ENCODE measurements at regions not wholly inside any gene's neighbourhood (a gene's known extent, or its start where the extent isn't known, plus 50 kb on each side); places are given as distances from the start of the nearest gene placed in this dataset.

DNA sequence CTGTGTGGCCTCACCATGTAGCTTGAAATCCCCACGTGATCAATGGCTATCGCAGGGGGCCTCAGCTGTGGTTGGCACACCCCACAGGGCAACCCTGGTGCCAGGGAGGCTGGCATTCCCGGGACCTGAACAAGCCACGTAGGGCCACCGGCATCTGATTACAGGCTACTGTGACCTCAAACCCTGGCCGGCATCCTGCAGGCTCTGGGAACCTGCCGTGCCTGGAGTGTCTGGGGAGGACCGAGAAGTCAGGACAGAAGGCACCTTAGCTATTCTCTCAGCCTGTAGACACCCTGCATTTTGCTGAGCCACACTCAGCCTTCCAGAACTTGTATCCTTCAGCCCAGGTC lies 213.0 kb downstream of the GLI2 start:
- no peak for DNase-seq

DNA sequence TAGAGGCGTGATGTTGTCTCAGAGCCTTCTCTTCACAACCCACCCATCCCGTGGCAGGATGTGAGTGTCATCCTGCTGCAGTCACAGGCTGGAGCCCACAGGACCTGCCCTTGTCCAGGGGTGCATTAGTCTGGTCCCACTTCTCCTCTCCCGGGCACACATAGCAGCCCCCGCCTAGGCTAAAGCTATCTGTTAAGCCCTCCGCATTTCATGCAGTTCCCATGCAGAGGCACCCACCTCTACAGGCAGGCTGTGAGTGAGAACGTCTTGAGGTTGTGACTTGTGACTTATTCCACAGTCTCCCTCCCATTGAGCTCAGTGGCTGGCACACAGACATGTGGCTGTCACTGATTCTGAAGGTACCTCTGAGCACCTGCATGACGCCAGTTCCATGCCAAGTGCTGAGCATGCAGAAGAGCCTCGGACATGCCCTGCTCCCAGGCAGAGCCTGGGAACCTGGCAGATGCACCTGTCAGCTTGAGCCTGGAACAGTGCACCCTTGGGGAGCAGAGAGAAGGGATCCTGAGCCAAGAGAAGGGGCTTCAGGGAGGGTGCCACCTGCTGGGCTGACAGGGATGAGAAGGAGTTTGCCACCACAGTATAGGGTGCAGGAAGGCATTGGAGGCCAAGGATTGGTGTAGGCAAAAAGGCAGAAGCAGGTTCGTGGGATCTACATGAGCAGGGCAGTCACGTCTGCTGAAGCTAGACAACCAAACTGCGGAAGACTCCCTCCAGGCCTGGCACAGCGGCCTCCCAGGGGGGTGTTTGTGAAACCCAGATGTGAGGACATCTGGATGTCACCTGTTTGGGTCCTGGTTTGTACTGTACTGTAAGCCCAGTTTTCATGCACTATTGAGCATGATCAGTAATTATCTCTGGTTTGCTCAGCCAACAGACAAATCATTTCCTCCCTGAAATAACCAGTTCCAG lies 213.6 kb downstream of the GLI2 start:
- no peak for DNase-seq

DNA sequence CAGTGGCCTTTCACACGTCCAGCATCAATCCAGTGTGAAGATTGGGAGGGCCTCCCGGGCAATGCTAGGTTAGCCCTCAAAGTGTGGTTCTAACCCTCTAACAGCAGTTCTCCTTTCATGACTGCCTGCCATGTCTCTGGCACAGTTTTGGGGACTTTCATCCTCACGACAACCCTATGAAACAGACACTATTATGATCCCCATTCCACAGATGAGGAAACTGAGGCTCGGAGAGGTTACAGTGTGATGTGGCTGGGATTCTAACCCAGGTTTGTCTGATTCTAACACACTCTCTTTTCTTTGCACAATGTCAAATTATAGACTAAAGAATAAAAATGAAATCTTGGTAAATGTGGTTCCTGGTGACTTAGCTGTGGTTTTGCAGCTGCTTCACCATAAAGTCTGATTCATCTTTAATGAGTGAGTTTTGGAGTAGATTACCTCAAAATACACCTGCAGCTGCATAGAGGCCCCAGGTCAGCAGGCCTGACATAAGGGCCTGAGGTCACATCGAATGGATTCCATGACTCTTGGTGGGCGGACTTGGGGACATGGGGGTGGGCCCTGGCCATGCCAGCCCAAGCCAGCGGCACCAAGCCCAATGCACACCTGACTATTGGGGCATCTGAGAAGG lies 214.4 kb downstream of the GLI2 start:
- DNase-seq, result no peak

DNA sequence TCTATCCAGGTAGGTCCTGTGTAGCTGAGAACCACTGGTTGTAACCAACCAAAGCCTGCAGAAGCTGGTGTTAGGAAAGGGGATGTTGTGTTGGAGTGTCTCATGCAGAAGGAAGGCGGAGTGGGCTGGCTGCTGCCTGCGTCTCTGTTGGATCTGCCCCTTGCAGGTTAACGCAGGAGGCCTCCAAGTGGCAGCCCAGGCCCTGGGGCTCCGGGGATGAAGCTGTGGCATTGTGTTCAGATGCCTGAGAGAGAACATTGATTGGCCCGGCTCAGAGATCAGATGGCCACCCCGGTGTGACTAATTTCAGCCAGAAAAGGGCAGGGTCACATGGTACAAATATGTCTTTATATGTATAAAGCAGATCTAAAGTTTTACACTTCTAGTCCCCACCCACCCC lies 216.0 kb downstream of the GLI2 start:
- no peak for DNase-seq

DNA sequence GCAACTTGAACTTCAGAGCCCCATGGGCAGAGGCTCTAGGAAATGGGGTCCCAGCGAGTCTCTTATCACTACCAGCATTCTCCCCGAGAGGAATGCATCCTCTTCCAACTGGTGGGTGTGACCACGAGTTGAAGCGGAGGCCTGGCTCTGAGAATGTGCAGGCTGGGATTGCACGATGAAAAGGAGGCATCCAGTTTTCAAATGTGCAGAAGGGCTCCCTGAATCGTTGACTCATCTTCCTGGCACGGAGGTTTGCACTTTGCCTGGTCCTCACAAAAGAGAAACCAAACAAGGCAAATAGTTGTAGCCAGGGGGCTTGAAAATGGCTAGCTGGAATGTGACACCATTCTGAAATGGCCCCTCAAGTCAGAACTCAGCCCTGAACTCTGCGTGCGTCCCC lies 216.7 kb downstream of the GLI2 start:
- peak in 1 of 51 donors; percentile 20 for DNase-seq

DNA sequence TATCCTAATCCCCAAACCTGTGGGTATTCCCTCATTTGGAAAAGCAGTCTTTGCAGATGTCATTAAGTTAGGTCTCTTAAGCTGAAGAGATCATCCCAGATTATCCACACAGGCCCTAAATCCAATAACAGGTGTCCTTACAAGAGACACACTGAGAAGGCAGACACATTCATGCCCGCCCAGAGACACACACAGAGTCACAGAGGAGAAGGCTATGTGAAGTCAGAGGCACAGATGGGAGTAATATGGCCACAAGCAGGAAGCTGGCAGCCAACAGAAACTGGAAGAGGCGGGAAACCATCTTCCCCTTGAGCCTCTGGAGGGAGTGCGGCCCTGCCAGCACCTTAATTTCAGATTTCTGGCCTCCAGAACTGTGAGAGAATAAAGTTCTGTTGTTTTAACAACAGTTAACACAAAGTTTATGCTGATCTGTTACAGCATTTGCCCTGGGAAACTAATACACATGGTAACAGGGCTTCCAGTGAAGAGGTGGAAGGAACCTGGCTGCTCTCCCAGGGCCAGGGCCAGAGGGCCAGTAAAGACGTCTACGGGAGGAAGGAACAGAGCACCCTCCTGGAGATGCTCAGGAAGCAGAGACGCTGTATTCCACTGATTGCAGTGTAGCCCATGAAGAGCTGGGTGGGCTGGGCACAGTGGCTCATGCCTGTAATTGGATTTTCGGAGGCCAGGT lies 217.5 kb downstream of the GLI2 start:
- no peak for DNase-seq

DNA sequence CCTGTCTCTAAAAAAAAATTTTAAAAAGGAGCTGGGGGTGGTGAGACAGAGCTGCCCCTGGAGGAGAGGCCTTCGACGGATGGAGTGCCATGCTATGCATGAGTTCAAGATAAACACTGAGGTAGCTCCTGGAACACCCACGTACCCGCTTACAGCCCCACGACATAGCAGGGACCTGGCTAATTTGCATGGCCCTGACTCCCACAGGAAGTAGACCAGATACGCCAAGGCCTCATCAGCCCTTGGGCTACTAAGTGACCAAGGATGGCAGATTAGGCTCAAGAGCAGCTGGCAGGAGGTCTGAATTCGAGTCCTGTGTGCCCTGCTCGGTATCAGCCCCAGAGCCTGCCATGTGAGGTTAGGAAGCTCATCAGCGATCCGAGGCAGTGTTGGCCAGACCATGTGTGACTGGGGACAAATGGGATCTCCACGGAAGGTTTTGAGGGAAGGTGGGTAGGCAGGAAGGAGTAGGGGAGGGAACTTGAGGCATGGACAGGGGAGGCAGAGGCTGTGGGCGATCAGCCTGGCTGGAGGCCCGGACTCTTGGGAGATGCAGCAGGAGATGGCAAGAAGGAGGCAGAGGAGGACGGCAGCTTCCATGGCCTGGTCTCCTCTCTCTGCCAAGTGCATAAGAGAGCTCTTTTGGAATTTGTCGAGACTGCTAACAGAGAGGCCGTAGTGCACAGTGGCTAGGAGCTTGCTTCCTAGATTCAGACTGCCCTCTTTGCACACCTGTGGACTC lies 218.3 kb downstream of the GLI2 start:
- peak in 1 of 51 donors; percentile 10 for DNase-seq

DNA sequence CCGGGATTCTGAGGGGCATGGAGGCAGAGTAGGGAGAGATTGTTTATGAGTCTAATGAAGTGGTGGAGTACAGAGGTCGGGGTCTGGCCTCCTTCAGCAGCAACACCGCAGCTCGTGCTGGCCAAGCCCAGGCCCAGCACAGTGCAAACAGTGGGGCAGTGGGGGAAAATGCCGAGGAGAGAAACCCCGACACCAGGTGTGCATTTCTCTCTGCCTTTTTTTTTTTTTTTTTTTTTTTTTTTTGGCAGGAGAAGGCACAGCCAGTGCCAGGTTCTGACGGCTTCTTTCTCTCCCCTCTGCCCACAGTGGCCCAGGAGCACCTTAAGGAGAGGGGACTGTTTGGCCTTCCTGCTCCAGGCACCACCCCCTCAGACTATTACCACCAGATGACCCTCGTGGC lies 219.3 kb downstream of the GLI2 start:
- no peak for DNase-seq

DNA sequence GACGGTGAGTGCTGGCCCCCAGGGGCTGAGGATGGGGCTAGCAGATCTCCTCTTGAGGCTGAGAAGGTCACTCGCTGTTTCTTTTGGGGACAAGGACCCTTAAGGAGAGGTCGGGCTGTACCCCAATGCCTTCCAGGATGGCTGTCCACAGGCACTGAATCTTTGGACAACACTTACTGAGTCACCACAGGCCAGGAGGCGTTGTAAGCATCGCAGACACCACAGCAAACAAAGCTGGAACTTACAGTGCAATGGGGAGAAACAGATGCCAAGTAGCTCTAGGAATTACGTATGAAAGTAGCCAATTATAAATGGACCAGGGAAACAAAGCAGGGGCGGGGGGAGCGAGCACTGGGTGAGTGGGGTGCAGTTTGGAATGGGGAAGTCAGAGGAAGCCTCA lies 219.8 kb downstream of the GLI2 start:
- no peak for DNase-seq

DNA sequence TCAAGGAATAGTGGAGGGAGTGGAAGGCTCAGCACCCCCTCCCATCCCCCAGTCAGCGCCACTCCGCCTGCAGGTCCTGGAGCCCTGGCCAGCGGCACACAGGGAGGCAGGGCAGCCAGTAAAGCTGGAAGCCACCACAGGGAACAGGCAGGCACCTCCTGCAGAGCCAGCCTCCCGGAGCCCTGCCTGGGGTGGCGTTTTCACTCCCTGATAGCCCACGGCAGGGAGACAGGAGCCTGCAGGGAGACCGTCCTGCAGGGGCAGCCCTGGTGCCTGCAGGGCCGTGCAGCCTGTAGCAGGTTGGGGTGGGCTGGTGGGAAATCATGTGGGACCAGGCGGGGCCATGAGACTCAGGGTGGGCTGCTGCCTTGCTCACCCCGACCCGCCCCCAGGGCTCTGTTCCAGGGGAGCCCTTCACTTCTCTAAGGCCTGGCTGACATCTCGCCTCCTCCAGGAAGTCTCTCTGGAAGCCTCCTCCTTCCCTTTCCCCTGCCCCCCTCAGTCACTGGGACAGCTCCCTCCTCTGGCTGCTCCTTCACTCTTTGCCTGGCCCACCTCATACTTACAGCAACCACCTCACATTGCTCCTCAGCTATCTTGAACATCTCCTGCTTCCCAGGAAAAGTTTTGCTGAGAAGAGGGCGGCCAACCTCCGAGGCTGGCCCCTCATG lies 221.0 kb downstream of the GLI2 start:
- DNase-seq, result no peak

DNA sequence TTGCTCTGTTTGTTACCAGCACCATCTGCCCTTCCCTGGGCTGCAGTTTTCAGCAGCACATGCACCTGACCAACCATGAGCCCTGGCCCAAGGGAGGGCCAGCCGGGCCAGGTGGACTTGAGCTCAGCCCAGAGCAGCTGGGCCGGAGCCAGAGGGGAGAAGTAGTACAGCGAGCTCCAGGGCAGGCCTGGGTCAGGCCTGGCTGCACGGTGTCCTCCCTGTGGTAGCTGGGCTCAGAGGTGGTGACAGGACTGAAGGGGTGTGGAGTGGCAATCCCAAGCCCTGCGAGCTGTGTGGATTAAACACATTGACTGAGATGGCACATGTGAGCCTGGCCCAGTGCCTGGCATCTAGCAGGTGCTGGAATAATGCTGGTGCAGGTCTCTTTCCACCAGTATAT lies 222.2 kb downstream of the GLI2 start:
- no peak for DNase-seq

DNA sequence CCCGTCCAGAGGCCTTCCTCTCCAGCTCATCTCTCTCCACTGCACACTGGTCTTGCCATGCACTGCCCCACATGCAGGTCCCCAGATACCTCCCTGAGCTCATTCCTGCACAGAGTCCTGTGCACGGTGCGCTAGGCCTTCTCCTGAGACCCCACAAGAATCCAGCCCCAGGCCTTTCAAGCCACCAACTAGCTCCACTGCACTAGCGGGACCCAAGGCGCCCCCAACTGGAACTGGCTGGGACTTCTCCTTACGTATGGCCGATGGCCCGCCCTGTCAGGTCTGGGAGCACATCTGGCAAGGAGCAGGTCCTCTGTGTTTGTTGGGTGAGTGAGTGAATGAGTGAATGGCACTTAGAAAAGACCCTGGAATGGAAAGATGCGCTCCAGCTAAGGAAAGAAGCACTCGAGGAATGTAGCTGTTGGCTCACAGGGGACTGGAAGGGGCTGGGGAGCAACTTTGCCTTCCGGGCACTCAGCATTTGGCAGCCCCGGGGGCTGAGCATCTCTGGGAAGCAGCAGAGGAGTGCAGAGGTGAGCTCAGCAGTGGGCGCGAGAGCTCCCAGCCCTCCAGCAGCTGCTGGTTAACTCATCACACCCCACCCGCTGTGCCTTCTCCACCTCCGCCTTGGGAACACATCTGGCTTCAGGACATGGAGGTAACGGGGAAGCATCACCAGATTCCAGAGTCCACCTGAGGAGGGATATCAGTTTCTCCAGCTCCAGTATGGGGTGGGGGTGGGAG lies 223.1 kb downstream of the GLI2 start:
- DNase-seq, result no peak

DNA sequence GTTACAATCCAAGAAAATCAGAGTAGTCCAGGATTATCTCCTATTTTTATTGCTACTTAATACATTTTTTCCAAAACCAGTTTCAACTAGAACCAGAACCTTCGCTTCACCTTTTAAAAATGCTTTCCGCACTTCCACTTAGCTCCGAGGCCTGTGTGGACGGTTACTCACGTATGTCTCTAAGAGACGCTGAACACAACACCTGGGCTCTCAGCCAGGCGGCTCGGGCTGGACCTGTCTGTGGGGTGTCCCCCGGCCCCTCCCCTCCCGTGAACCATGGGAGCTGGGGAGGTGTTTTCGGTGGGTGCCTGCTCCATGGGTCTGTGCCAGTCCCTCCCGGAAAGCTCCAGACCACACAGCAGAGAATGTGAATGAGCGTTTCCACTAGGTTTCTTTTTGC lies 223.8 kb downstream of the GLI2 start:
- peak in 8 of 51 donors; percentile 8 to 41 (median 20) for DNase-seq

DNA sequence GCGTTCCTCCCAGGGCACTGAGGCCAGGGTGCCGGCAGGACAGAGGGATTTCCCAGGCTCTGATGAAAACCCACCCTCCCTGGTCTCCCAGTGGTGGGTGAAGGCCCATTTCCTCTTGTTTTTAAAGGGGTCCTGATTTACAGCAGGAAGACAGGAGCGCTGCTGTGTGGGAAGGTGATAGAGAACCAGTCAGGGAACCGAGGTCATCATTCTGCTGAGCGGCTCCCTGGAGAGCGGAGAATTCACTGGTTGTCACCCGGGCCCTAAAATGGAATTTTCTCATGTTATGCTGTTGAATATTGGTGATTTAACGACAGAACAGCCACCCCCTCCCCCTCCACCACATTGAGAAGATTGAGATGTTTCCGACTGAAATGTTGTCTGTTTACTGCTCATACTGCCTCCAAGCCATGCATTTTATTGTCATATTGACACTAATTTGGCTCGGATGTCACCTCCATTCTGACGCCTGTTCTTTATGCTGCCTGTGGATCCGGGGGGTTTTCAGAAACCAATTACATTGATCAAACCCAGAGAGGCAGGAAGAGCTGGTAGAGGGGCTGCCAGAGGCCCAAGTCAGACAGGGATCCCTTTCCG lies 225.2 kb downstream of the GLI2 start:
- DNase-seq, result no peak

DNA sequence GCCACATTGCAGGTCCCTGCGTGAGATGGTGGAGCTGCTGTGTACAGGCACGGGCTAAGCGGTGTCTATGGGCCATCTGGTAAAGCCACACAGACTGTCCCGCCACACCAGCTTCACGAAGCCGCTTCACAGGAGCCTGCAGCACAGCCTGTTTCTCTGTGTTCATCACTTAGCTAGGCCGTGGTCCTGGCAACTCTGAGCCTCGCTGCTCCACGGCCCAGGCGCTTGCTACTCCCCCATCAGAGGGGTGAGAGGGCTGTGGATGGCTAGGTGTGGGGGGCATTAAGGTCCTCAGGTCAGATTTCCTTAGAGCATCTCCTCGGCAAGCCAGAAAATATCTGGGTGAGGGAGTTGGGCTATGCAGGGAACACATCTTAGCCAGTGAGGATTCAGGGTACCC lies 225.7 kb downstream of the GLI2 start:
- no peak for DNase-seq

DNA sequence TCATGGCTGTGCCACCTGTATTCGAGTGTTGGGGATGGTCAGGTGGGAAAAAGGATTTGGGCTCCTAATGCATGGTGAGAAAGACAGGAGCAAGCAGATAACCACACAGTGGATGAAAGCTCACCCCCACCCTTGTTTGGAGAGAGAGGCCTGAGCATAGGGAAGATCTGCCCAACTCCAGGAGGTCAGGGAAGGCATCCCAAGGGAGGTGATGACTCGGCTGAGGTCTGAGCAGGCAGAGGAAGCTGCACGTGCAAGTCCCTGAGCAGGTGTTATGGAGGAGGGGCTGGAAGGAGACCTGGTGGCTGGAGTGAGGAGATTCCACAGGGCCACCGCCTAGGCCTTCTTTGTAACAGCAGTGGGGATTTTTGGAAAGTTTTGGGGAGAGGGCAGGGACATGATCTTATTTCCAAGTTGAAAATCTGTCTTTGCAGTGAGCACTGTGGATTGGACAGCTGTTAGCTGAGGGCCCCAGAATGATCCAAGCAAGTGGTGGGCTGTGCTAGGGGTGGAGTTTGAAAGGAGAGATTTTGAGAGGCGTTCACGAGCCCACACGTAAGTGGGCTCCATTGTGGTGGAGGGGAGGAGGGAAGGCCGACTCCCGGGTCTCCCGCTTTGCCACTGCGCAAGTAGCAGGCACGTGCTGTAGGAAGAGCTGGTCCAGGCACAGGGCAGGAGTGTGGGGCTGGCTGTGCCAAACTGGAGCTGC lies 228.5 kb downstream of the GLI2 start:
- no peak for DNase-seq

DNA sequence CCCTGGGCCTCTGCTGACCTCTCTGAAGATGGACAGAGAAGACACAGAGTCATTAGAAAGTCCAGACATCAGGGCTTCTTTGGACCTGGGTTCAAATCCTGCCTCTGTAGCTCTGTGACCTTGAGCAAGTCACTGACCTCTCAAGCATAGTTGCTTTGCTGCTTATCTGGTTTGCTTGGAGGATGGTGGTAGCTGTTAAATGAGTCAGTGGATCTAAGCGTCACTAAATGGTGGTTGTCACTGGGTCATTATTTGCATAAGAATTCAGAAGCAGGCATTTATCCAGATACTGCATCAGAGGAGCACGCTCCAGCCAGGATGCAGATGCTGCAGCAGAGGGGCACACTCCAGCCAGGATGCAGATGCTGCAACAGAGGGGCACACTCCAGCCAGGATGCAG lies 229.2 kb downstream of the GLI2 start:
- DNase-seq, result no peak

DNA sequence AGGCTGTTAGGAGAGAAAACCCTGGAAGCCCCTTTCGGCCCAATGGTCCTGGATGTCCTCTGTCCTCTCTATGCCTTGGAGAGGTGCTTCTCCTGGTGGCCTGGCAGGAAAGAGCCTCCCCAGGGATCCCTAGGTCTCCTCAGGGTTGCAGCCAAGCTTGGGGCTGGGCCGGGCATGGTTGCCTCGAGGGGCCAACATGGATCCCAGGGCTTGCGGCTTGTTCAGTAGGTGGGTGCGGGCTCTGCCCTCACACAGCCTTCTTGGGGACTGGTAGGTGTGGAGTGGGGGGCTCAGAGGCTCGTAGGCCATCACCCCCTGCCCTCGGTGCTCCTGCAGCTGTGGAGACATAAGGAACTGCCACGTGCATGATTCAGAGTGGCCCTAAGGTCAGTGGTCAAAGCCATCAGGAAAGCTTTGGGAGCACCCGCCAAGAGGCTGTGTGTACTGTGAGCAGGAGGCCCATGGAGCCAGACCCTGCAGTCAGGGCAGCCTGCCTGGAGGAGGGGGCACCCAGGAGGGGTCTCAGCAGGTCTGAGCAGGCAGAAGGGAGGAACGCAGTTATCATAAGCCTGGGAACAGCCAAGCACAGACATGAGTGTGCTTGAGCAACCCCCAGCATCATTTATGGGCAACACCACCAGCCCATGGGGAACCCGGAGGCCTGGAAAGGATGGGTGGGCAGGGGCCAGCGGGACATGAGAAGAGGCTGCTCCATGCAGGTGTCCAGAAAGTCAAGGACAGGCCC lies 231.0 kb downstream of the GLI2 start:
- no peak for DNase-seq
